Naive thymus-derived CD4-positive, alpha-beta T cell (primary cell): ENCODE measurements at regions not wholly inside any gene's neighbourhood (a gene's known extent, or its start where the extent isn't known, plus 50 kb on each side); places are given as distances from the start of the nearest gene placed in this dataset.

Experiments used
- ATAC-seq: fragments of 150-1000 bp; cut with Tn5 transposase; 2 replicates; pipeline ENCODE4 v1.10.0; 2021; ENCODE audit warnings: mild to moderate bottlenecking, moderate library complexity
- CTCF ChIA-PET: fragments of 350-600 bp; sonication (Branson Sonifier 250); formaldehyde crosslinking; loops from one replicate; lab custom pipeline; 2021; ENCODE audit warnings: antibody characterized with exemption; lab: Charles Lee
- POLR2A ChIA-PET: fragments of 350-600 bp; sonication (Branson Sonifier 250); formaldehyde crosslinking; loops from one replicate; lab custom pipeline; 2021; ENCODE audit warnings: antibody characterized with exemption, inconsistent platforms; lab: Charles Lee
- DNase-seq, 9 donors: peaks; one replicate each; pipeline versions ENCODE4 v3.0.0 to v3.0.0-alpha.2; 2020 to 2022; ENCODE audit warnings: mixed read lengths in 1 of 9
- H3K27ac ChIP-seq: one replicate; pipeline ENCODE4 v1.7.0; 2013; ENCODE audit warnings: mild to moderate bottlenecking, low read depth, low read length, moderate library complexity
- H3K27me3 ChIP-seq, 2 donors: one replicate each; pipeline ENCODE4 v1.7.0; 2013; ENCODE audit warnings: low read length in 2 of 2, mild to moderate bottlenecking in 2 of 2, moderate library complexity in 2 of 2; ENCODE audit not compliant: control insufficient read depth in 2 of 2, insufficient read depth in 2 of 2
- H3K36me3 ChIP-seq, 3 experiments: 1 replicate in 2 of 3; 2 replicates in 1 of 3; pipeline ENCODE4 v1.7.0; 2013; ENCODE audit warnings: low read length in 3 of 3, mild to moderate bottlenecking in 3 of 3, moderate library complexity in 1 of 3; ENCODE audit not compliant: insufficient read depth in 3 of 3, control insufficient read depth in 2 of 3
- H3K4me1 ChIP-seq, 2 donors: one replicate each; pipeline ENCODE4 v1.7.0; 2013; ENCODE audit warnings: low read length in 2 of 2, mild to moderate bottlenecking in 2 of 2, moderate library complexity in 1 of 2; ENCODE audit not compliant: control insufficient read depth in 2 of 2, insufficient read depth in 2 of 2
- H3K4me3 ChIP-seq: 2 replicates; pipeline ENCODE4 v1.7.0; 2013; ENCODE audit warnings: mild to moderate bottlenecking, low read length
- H3K9me3 ChIP-seq, 3 experiments: 1 replicate in 2 of 3; 2 replicates in 1 of 3; pipeline ENCODE4 v1.7.0; 2013; ENCODE audit warnings: low read length in 3 of 3; ENCODE audit not compliant: control insufficient read depth in 2 of 3
- H3K27ac Mint-ChIP-seq, 9 donors: one replicate each; pipeline ENCODE4 v1.8.0; 2020 to 2022; ENCODE audit warnings: mixed read lengths in 9 of 9, mild to moderate bottlenecking in 8 of 9, moderate library complexity in 5 of 9, inconsistent platforms in 2 of 9
- H3K27me3 Mint-ChIP-seq, 5 donors: one replicate each; pipeline ENCODE4 v1.8.0; 2021 to 2022; ENCODE audit warnings: mixed read lengths in 5 of 5, mild to moderate bottlenecking in 1 of 5
- H3K36me3 Mint-ChIP-seq, 5 donors: one replicate each; pipeline ENCODE4 v1.8.0; 2020 to 2022; ENCODE audit warnings: mixed read lengths in 5 of 5, mild to moderate bottlenecking in 3 of 5, inconsistent platforms in 1 of 5
- H3K4me1 Mint-ChIP-seq, 7 donors: one replicate each; pipeline ENCODE4 v1.8.0; 2020 to 2022; ENCODE audit warnings: mixed read lengths in 7 of 7, mild to moderate bottlenecking in 3 of 7, inconsistent platforms in 1 of 7
- H3K4me3 Mint-ChIP-seq, 10 donors: one replicate each; pipeline ENCODE4 v1.8.0; 2020 to 2022; ENCODE audit warnings: mild to moderate bottlenecking in 10 of 10, mixed read lengths in 10 of 10, moderate library complexity in 6 of 10, inconsistent platforms in 2 of 10
- H3K9me3 Mint-ChIP-seq, 11 donors: one replicate each; pipeline ENCODE4 v1.8.0; 2020 to 2022; ENCODE audit warnings: mixed read lengths in 11 of 11, mild to moderate bottlenecking in 4 of 11, inconsistent platforms in 1 of 11, moderate library complexity in 1 of 11
- intact Hi-C, 2 donors: fragments of 100-400 bp; cut with micrococcal nuclease; formaldehyde crosslinking; loops; one replicate each; pipeline ENCODE4 v1.15.1; 2023

GRCh38 chr5:118561235-118561634 is 427.1 kb downstream of the DTWD2 start:
- H3K9me3 ChIP-seq = no peaks in the 10 kb centered on the region
- no peaks in the 10 kb centered on the region for H3K36me3 Mint-ChIP-seq
- H3K36me3 ChIP-seq = no peaks in the 10 kb centered on the region
- H3K4me3 ChIP-seq = no peak overlapping the region
- no peak for ATAC-seq
- no peak overlapping the region for H3K27ac ChIP-seq
- ChIA-PET CTCF (no interaction called here), POLR2A (no interaction called here)
- no peaks in the 10 kb centered on the region for H3K27me3 Mint-ChIP-seq
- no peak overlapping the region for H3K4me3 Mint-ChIP-seq
- H3K4me1 Mint-ChIP-seq = no peaks in the 10 kb centered on the region
- H3K4me1 ChIP-seq = no peaks in the 10 kb centered on the region
- H3K27me3 ChIP-seq = no peaks in the 10 kb centered on the region
- no peak overlapping the region for H3K27ac Mint-ChIP-seq
- no peak for DNase-seq
- intact Hi-C loops = no loop called here
- H3K9me3 Mint-ChIP-seq = peaks cover 0 to 3% (median 0%) of the 10 kb centered on the region in 11 donors

- H3K9me3 ChIP-seq = no peaks in the 10 kb centered on the region
Observed at GRCh38 chr5:118558871-118559270, 429.5 kb downstream of the DTWD2 start.

GRCh38 chr5:118557251-118557661 is 431.1 kb downstream of the DTWD2 start:
- Mint-ChIP-seq H3K27ac (no peak overlapping the region), H3K9me3 (peaks cover 0 to 2% (median 0%) of the 10 kb centered on the region in 11 donors), H3K27me3 (no peaks in the 10 kb centered on the region), H3K4me3 (no peak overlapping the region), H3K36me3 (no peaks in the 10 kb centered on the region), H3K4me1 (no peaks in the 10 kb centered on the region)
- Histone ChIP-seq H3K27me3 (no peaks in the 10 kb centered on the region), H3K36me3 (no peaks in the 10 kb centered on the region), H3K27ac (no peak overlapping the region), H3K4me1 (no peaks in the 10 kb centered on the region), H3K9me3 (no peaks in the 10 kb centered on the region), H3K4me3 (no peak overlapping the region)
- ATAC-seq = no peak
- DNase-seq = no peak
- intact Hi-C loops = no loop called here
- ChIA-PET POLR2A (no interaction called here), CTCF (no interaction called here)

More at GRCh38 chr5:118558871-118559270, 429.5 kb downstream of the DTWD2 start:
- ChIA-PET CTCF (no interaction called here), POLR2A (no interaction called here)
- no peaks in the 10 kb centered on the region for H3K36me3 Mint-ChIP-seq
- Histone ChIP-seq H3K27me3 (no peaks in the 10 kb centered on the region), H3K4me1 (no peaks in the 10 kb centered on the region), H3K36me3 (no peaks in the 10 kb centered on the region), H3K27ac (no peak overlapping the region), H3K4me3 (no peak overlapping the region)
- intact Hi-C loops = no loop called here
- peaks cover 0 to 2% (median 0%) of the 10 kb centered on the region in 11 donors for H3K9me3 Mint-ChIP-seq
- no peaks in the 10 kb centered on the region for H3K4me1 Mint-ChIP-seq
- DNase-seq (no peak), ATAC-seq (no peak)
- H3K27me3 Mint-ChIP-seq = no peaks in the 10 kb centered on the region
- no peak overlapping the region for H3K27ac Mint-ChIP-seq
- H3K4me3 Mint-ChIP-seq = no peak overlapping the region

- Histone ChIP-seq H3K4me1 (no peaks in the 10 kb centered on the region), H3K27ac (no peak overlapping the region), H3K27me3 (no peaks in the 10 kb centered on the region), H3K4me3 (no peak overlapping the region), H3K36me3 (no peaks in the 10 kb centered on the region), H3K9me3 (no peaks in the 10 kb centered on the region)
- H3K4me1 Mint-ChIP-seq = no peaks in the 10 kb centered on the region
- ChIA-PET POLR2A (no interaction called here), CTCF (no interaction called here)
- H3K27ac Mint-ChIP-seq = no peak overlapping the region
- DNase-seq (no peak), ATAC-seq (no peak)
- H3K36me3 Mint-ChIP-seq = no peaks in the 10 kb centered on the region
- intact Hi-C loops = no loop called here
- H3K4me3 Mint-ChIP-seq = no peak overlapping the region
- peaks cover 0 to 2% (median 0%) of the 10 kb centered on the region in 11 donors for H3K9me3 Mint-ChIP-seq
- H3K27me3 Mint-ChIP-seq = no peaks in the 10 kb centered on the region
Observed at GRCh38 chr5:118556792-118557191, 431.6 kb downstream of the DTWD2 start.

- Histone ChIP-seq H3K4me3 (no peak overlapping the region), H3K27ac (no peak overlapping the region), H3K27me3 (no peaks in the 10 kb centered on the region), H3K4me1 (no peaks in the 10 kb centered on the region), H3K36me3 (no peaks in the 10 kb centered on the region), H3K9me3 (no peaks in the 10 kb centered on the region)
- ChIA-PET CTCF (no interaction called here), POLR2A (no interaction called here)
- DNase-seq (no peak), ATAC-seq (no peak)
- H3K4me1 Mint-ChIP-seq = no peaks in the 10 kb centered on the region
- H3K9me3 Mint-ChIP-seq = peaks cover 0 to 2% (median 0%) of the 10 kb centered on the region in 11 donors
- H3K27me3 Mint-ChIP-seq = no peaks in the 10 kb centered on the region
- H3K36me3 Mint-ChIP-seq = no peaks in the 10 kb centered on the region
- intact Hi-C loops = no loop called here
- H3K27ac Mint-ChIP-seq = no peak overlapping the region
- H3K4me3 Mint-ChIP-seq = no peak overlapping the region
Observed at GRCh38 chr5:118555727-118556126, 432.6 kb downstream of the DTWD2 start.

GRCh38 chr5:118554981-118555380 is 433.4 kb downstream of the DTWD2 start:
- ATAC-seq (no peak), DNase-seq (no peak)
- POLR2A ChIA-PET = no interaction called here
- Mint-ChIP-seq H3K4me1 (no peaks in the 10 kb centered on the region), H3K27me3 (no peaks in the 10 kb centered on the region), H3K4me3 (no peak overlapping the region), H3K27ac (no peak overlapping the region), H3K36me3 (no peaks in the 10 kb centered on the region), H3K9me3 (peaks cover 0 to 2% (median 0%) of the 10 kb centered on the region in 11 donors)
- no peaks in the 10 kb centered on the region for H3K27me3 ChIP-seq
- intact Hi-C loops = no loop called here
- no peaks in the 10 kb centered on the region for H3K4me1 ChIP-seq
- H3K4me3 ChIP-seq = no peak overlapping the region
- no peaks in the 10 kb centered on the region for H3K36me3 ChIP-seq
- CTCF ChIA-PET = no interaction called here
- no peak overlapping the region for H3K27ac ChIP-seq
- H3K9me3 ChIP-seq = no peaks in the 10 kb centered on the region

- no peaks in the 10 kb centered on the region for H3K4me1 ChIP-seq
- ATAC-seq = no peak
- no peak overlapping the region for H3K27ac Mint-ChIP-seq
- H3K4me3 ChIP-seq = no peak overlapping the region
- no peaks in the 10 kb centered on the region for H3K27me3 ChIP-seq
- intact Hi-C loops = no loop called here
- no peak overlapping the region for H3K4me3 Mint-ChIP-seq
- H3K36me3 Mint-ChIP-seq = no peaks in the 10 kb centered on the region
- H3K27me3 Mint-ChIP-seq = no peaks in the 10 kb centered on the region
- peaks cover 0 to 2% (median 0%) of the 10 kb centered on the region in 11 donors for H3K9me3 Mint-ChIP-seq
- CTCF ChIA-PET = no interaction called here
- no peak overlapping the region for H3K27ac ChIP-seq
- no peaks in the 10 kb centered on the region for H3K36me3 ChIP-seq
- no peak for DNase-seq
- no peaks in the 10 kb centered on the region for H3K4me1 Mint-ChIP-seq
- no peaks in the 10 kb centered on the region for H3K9me3 ChIP-seq
- POLR2A ChIA-PET = no interaction called here
Observed at GRCh38 chr5:118554241-118554640, 434.1 kb downstream of the DTWD2 start.
